ENCODE measurements at regions not wholly inside any gene's neighbourhood (a gene's known extent, or its start where the extent isn't known, plus 50 kb on each side); places are given as distances from the start of the nearest gene placed in this dataset.

- no peak for DNase-seq (ENCODE audit: low read depth, low spot score)
- TF ChIP-seq EZH2 (IDR thresholded peaks at IDR 0.05) (no peak), POLR2AphosphoS5 (IDR thresholded peaks at IDR 0.05; ENCODE audit: borderline replicate concordance, low read depth, low read length) (no peak), FOXP2 (optimal IDR thresholded peaks at IDR 0.05; ENCODE audit: control extremely low read depth, extremely low read length, insufficient read depth) (no peak)
- H3K27ac ChIP-seq = no peak overlapping the region
- H3K9me3 ChIP-seq (ENCODE audit: low read depth, low read length) = no peaks in the 10 kb centered on the region
- H3K36me3 ChIP-seq (ENCODE audit: insufficient read depth, low read length) = no peaks in the 10 kb centered on the region
- no peak overlapping the region for H3K9ac ChIP-seq (ENCODE audit: insufficient read length)
- no peak overlapping the region for H3K4me3 ChIP-seq
Measured at GRCh38 chr5:157999696-158000095, 140.8 kb upstream of the CLINT1 start.

GRCh38 chr5:157997991-157998504 is 139.1 kb upstream of the CLINT1 start:
- H3K9me3 ChIP-seq (ENCODE audit: low read depth, low read length) = no peaks in the 10 kb centered on the region
- no peak overlapping the region for H3K9ac ChIP-seq (ENCODE audit: insufficient read length)
- no peaks in the 10 kb centered on the region for H3K36me3 ChIP-seq (ENCODE audit: insufficient read depth, low read length)
- TF ChIP-seq POLR2AphosphoS5 (IDR thresholded peaks at IDR 0.05; ENCODE audit: borderline replicate concordance, low read depth, low read length) (no peak), FOXP2 (optimal IDR thresholded peaks at IDR 0.05; ENCODE audit: control extremely low read depth, extremely low read length, insufficient read depth) (no peak), EZH2 (IDR thresholded peaks at IDR 0.05) (no peak)
- no peak overlapping the region for H3K27ac ChIP-seq
- no peak for DNase-seq (ENCODE audit: low read depth, low spot score)
- no peak overlapping the region for H3K4me3 ChIP-seq

GRCh38 chr5:157994906-157995519 is 136.1 kb upstream of the CLINT1 start:
- H3K9ac ChIP-seq (ENCODE audit: insufficient read length) = no peak overlapping the region
- no peak overlapping the region for H3K27ac ChIP-seq
- H3K4me3 ChIP-seq = no peak overlapping the region
- TF ChIP-seq POLR2AphosphoS5 (IDR thresholded peaks at IDR 0.05; ENCODE audit: borderline replicate concordance, low read depth, low read length) = no peak
- no peak for TF ChIP-seq FOXP2 (optimal IDR thresholded peaks at IDR 0.05; ENCODE audit: control extremely low read depth, extremely low read length, insufficient read depth)
- no peak for TF ChIP-seq EZH2 (IDR thresholded peaks at IDR 0.05)
- no peaks in the 10 kb centered on the region for H3K9me3 ChIP-seq (ENCODE audit: low read depth, low read length)
- DNase-seq (ENCODE audit: low read depth, low spot score) = peak; percentile 30
- no peaks in the 10 kb centered on the region for H3K36me3 ChIP-seq (ENCODE audit: insufficient read depth, low read length)

GRCh38 chr5:157993986-157994691 is 135.2 kb upstream of the CLINT1 start:
- Histone ChIP-seq H3K36me3 (ENCODE audit: insufficient read depth, low read length) (no peaks in the 10 kb centered on the region), H3K9ac (ENCODE audit: insufficient read length) (no peak overlapping the region)
- no peak for TF ChIP-seq POLR2AphosphoS5 (IDR thresholded peaks at IDR 0.05; ENCODE audit: borderline replicate concordance, low read depth, low read length)
- TF ChIP-seq FOXP2 (optimal IDR thresholded peaks at IDR 0.05; ENCODE audit: control extremely low read depth, extremely low read length, insufficient read depth) = no peak
- no peak for TF ChIP-seq EZH2 (IDR thresholded peaks at IDR 0.05)

GRCh38 chr5:157993201-157993600 is 134.3 kb upstream of the CLINT1 start:
- no peak for TF ChIP-seq FOXP2 (optimal IDR thresholded peaks at IDR 0.05; ENCODE audit: control extremely low read depth, extremely low read length, insufficient read depth)
- TF ChIP-seq EZH2 (IDR thresholded peaks at IDR 0.05) = no peak
- TF ChIP-seq POLR2AphosphoS5 (IDR thresholded peaks at IDR 0.05; ENCODE audit: borderline replicate concordance, low read depth, low read length) = no peak
- H3K4me3 ChIP-seq = no peak overlapping the region
- DNase-seq (ENCODE audit: low read depth, low spot score) = no peak

More at GRCh38 chr5:157993986-157994691, 135.2 kb upstream of the CLINT1 start:
- no peak for DNase-seq (ENCODE audit: low read depth, low spot score)
- Histone ChIP-seq H3K9me3 (ENCODE audit: low read depth, low read length) (no peaks in the 10 kb centered on the region), H3K27ac (no peak overlapping the region), H3K4me3 (no peak overlapping the region)

GRCh38 chr5:157990583-157991181 is 131.7 kb upstream of the CLINT1 start:
- Histone ChIP-seq H3K36me3 (ENCODE audit: insufficient read depth, low read length) (no peaks in the 10 kb centered on the region), H3K9me3 (ENCODE audit: low read depth, low read length) (no peaks in the 10 kb centered on the region), H3K4me3 (no peak overlapping the region), H3K27ac (no peak overlapping the region), H3K9ac (ENCODE audit: insufficient read length) (no peak overlapping the region)
- TF ChIP-seq FOXP2 (optimal IDR thresholded peaks at IDR 0.05; ENCODE audit: control extremely low read depth, extremely low read length, insufficient read depth) = no peak
- TF ChIP-seq EZH2 (IDR thresholded peaks at IDR 0.05) = no peak
- TF ChIP-seq POLR2AphosphoS5 (IDR thresholded peaks at IDR 0.05; ENCODE audit: borderline replicate concordance, low read depth, low read length) = no peak
- DNase-seq (ENCODE audit: low read depth, low spot score) = no peak

More at GRCh38 chr5:157993201-157993600, 134.3 kb upstream of the CLINT1 start:
- H3K9me3 ChIP-seq (ENCODE audit: low read depth, low read length) = no peaks in the 10 kb centered on the region
- no peaks in the 10 kb centered on the region for H3K36me3 ChIP-seq (ENCODE audit: insufficient read depth, low read length)
- no peak overlapping the region for H3K9ac ChIP-seq (ENCODE audit: insufficient read length)
- H3K27ac ChIP-seq = no peak overlapping the region

- H3K9me3 ChIP-seq (ENCODE audit: low read depth, low read length) = no peaks in the 10 kb centered on the region
- TF ChIP-seq POLR2AphosphoS5 (IDR thresholded peaks at IDR 0.05; ENCODE audit: borderline replicate concordance, low read depth, low read length) = no peak
- TF ChIP-seq EZH2 (IDR thresholded peaks at IDR 0.05) = no peak
- TF ChIP-seq FOXP2 (optimal IDR thresholded peaks at IDR 0.05; ENCODE audit: control extremely low read depth, extremely low read length, insufficient read depth) = no peak
- H3K4me3 ChIP-seq = no peak overlapping the region
- no peaks in the 10 kb centered on the region for H3K36me3 ChIP-seq (ENCODE audit: insufficient read depth, low read length)
- H3K27ac ChIP-seq = no peak overlapping the region
- DNase-seq (ENCODE audit: low read depth, low spot score) = no peak
- H3K9ac ChIP-seq (ENCODE audit: insufficient read length) = no peak overlapping the region
Measured at GRCh38 chr5:157989296-157989695, 130.4 kb upstream of the CLINT1 start.

GRCh38 chr5:157987259-157987658 is 128.3 kb upstream of the CLINT1 start:
- TF ChIP-seq POLR2AphosphoS5 (IDR thresholded peaks at IDR 0.05; ENCODE audit: borderline replicate concordance, low read depth, low read length) (no peak), FOXP2 (optimal IDR thresholded peaks at IDR 0.05; ENCODE audit: control extremely low read depth, extremely low read length, insufficient read depth) (no peak), EZH2 (IDR thresholded peaks at IDR 0.05) (no peak)
- no peaks in the 10 kb centered on the region for H3K36me3 ChIP-seq (ENCODE audit: insufficient read depth, low read length)
- H3K9ac ChIP-seq (ENCODE audit: insufficient read length) = no peak overlapping the region
- no peaks in the 10 kb centered on the region for H3K9me3 ChIP-seq (ENCODE audit: low read depth, low read length)
- H3K4me3 ChIP-seq = no peak overlapping the region
- no peak overlapping the region for H3K27ac ChIP-seq
- no peak for DNase-seq (ENCODE audit: low read depth, low spot score)

Measured in SK-N-MC (cell line).